ENCODE measurements at regions not wholly inside any gene's neighbourhood (a gene's known extent, or its start where the extent isn't known, plus 50 kb on each side); places are given as distances from the start of the nearest gene placed in this dataset.
"Not testable (repeated sequence)": the region's sequence is repeated elsewhere in the genome, so short reads cannot be mapped to it uniquely, and the experiment has no call there.

GRCh38 chr22:22193923-22194322, 50.7 kb upstream of the VPREB1 start:
- no peak for TF ChIP-seq POLR2A (IDR thresholded peaks at IDR 0.05; ENCODE audit: low read length)
- no peak for TF ChIP-seq GATA1 (IDR thresholded peaks at IDR 0.05; ENCODE audit: low read depth, low read length)
- DNase-seq, result no peak

- not testable (repeated sequence) for DNase-seq
Measured at GRCh38 chr22:22193462-22193861, 51.1 kb upstream of the VPREB1 start.

DNA sequence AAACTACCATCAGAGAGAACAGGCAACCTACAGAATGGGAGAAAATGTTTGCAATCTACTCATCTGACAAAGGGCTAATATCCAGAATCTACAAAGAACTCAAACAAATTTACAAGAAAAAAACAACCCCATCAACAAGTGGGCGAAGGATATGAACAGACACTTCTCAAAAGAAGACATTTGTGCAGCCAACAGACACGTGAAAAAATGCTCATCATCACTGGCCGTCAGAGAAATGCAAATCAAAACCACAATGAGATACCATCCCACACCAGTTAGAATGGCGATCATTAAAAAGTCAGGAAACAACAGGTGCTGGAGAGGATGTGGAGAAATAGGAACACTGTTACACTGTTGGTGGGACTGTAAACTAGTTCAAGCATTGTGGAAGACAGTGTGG, 51.6 kb upstream of the VPREB1 start:
- not testable (repeated sequence) for DNase-seq

DNA sequence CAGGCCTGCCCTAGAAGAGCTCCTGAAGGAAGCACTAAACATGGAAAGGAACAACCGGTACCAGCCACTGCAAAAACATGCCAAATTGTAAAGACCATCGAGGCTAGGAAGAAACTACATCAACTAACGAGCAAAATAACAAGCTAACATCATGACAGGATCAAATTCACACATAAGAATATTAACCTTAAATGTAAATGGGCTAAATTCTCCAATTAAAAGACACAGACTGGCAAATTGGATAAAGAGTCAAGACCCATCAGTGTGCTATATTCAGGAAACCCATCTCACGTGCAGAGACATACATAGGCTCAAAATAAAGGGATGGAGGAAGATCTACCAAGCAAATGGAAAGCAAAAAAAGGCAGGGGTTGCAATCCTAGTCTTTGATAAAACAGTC, 54.8 kb upstream of the VPREB1 start:
- not testable (repeated sequence) for DNase-seq

GRCh38 chr22:22187863-22188262, 56.7 kb upstream of the VPREB1 start:
- DNase-seq, result not testable (repeated sequence)

GRCh38 chr22:22187299-22187698, 57.3 kb upstream of the VPREB1 start:
- TF ChIP-seq POLR2A (IDR thresholded peaks at IDR 0.05; ENCODE audit: low read length), result no peak
- TF ChIP-seq GATA1 (IDR thresholded peaks at IDR 0.05; ENCODE audit: low read depth, low read length), result no peak
- no peak for DNase-seq

DNA sequence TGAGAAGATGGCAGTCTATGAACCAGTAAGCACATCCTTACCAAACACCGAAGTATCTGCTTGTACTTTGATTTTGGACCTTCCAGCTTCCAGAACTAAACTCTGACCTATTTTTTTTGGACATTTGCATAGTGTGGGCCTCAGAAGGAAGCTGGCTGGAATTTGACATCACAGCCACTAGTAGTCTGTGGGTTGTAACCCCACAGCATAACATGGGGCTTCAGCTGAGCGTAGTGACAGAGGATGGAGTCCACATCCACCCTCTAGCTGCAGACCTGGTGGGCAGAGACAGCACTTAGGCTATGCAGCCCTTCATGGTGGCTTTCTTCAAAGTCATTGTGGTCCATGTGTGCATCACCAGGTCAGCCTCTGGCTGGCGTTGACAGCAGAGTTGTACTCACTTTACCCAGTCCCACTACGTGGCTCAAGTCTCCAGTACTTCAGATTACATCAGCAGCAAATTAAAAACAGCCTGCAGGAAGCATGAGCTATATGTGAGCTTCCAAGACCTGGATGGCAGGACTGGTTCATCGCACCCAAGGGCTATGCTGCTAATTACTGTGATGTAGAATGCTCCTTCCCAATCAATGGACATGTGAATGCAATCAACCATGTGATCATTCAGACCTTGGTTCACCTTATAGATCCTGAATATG, 58.6 kb upstream of the VPREB1 start:
- DNase-seq, result no peak
- TF ChIP-seq POLR2A (IDR thresholded peaks at IDR 0.05; ENCODE audit: low read length) (no peak), GATA1 (IDR thresholded peaks at IDR 0.05; ENCODE audit: low read depth, low read length) (no peak)

DNA sequence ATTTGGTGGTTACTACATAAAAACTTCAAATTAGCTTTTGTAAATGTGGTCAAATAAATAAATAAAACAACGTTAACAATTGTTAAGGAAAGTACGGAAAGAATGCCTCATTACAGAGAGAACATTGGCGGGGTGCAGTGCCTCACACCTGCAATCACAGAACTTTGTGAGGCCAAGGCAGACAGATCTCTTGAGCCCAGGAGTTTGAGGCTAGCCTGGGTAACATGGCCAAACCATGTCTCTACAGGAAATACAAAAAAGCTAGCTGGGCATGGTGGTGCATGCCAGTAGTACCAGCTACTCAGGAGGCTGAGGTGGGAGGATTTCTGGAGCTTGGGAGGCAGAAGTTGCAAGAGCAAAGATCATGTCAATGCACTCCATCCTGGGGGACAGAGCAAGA, 59.4 kb upstream of the VPREB1 start:
- no peak for DNase-seq
- no peak for TF ChIP-seq POLR2A (IDR thresholded peaks at IDR 0.05; ENCODE audit: low read length)
- no peak for TF ChIP-seq GATA1 (IDR thresholded peaks at IDR 0.05; ENCODE audit: low read depth, low read length)

DNA sequence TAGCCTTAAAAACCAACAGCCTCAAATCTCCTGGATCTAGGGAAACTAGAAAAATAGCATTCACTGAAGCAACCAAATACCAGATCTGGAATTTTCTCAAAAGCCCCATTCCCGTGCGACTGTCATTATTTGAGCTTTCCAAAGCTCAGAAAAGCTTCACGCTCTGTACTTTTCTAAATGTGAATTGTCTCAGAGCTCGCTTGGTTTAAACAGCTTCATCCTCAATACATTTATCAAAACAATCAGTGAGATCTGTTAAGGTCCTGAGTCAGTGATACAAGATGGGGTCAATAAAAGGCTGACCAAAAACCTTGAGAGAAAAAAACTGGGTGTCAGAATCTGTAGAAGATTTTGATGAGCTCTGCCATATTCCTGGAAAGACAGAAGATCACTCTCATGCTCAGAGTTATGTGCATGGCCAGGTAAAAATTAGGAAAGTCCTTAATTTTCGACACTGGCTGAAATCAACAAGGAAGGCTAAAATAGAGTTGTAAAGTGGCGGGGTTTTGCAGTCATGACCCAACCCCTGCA, 60.2 kb upstream of the VPREB1 start:
- TF ChIP-seq GATA1 (IDR thresholded peaks at IDR 0.05; ENCODE audit: low read depth, low read length) (no peak), POLR2A (IDR thresholded peaks at IDR 0.05; ENCODE audit: low read length) (no peak)
- DNase-seq, result no peak

- DNase-seq, result no peak
- TF ChIP-seq POLR2A (IDR thresholded peaks at IDR 0.05; ENCODE audit: low read length), result no peak
- no peak for TF ChIP-seq GATA1 (IDR thresholded peaks at IDR 0.05; ENCODE audit: low read depth, low read length)
Measured at GRCh38 chr22:22182990-22183264, 61.7 kb upstream of the VPREB1 start.

- no peak for DNase-seq
- TF ChIP-seq POLR2A (IDR thresholded peaks at IDR 0.05; ENCODE audit: low read length), result no peak
- TF ChIP-seq GATA1 (IDR thresholded peaks at IDR 0.05; ENCODE audit: low read depth, low read length), result no peak
Measured at GRCh38 chr22:22182218-22182989, 62.2 kb upstream of the VPREB1 start.

DNA sequence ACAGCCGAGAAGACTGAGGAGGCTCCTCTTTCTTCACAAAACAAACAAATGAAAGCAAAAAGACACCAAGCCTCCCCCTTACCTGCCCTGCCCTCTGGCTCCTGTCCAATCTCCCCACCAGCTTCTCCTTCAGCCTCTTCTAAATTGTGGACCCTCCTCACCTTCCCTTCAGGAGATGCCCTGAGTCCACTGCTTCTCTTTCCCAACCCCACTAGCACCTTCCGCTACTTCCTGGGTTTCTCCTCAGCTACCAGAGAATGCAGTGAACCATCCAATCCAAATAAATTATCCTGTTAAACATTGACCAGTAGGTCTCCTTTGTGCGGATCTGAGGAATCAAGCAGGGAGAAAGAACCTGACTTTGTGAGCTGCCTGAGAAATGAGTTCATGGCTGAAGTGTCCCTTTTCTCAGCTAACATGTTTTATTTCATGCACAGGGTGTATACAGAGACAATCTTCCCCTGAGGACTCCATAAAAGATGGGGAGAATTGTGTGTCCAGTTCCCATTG, 63.2 kb upstream of the VPREB1 start:
- TF ChIP-seq GATA1 (IDR thresholded peaks at IDR 0.05; ENCODE audit: low read depth, low read length) (no peak), POLR2A (IDR thresholded peaks at IDR 0.05; ENCODE audit: low read length) (no peak)
- DNase-seq, result no peak

DNA sequence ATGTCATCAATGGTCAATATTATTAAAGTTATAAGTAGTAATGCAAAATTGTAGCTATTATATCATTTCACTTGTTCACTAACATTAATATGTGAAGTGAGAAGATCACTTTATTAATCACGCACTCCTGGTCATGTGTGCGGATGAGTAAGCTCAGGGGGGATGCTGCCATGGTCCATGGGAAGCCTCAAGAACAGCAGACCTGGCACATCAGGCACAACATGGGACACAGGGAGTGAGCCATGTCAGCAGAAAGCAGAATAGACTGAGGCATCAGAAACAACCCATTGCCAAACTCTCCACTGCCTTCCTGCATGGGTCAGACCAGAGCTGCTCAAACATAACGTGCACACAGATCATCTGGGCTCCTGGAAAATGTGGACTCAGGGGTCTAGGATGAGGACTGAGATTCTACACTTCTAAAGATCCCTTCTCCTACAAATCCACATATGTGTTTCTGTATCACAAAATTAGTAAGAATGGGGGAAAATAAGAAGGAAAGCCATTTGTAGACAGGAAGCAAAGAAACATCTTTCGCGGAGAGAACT, 63.8 kb upstream of the VPREB1 start:
- TF ChIP-seq POLR2A (IDR thresholded peaks at IDR 0.05; ENCODE audit: low read length) (no peak), GATA1 (IDR thresholded peaks at IDR 0.05; ENCODE audit: low read depth, low read length) (no peak)
- no peak for DNase-seq

- DNase-seq, result no peak
- TF ChIP-seq GATA1 (IDR thresholded peaks at IDR 0.05; ENCODE audit: low read depth, low read length) (no peak), POLR2A (IDR thresholded peaks at IDR 0.05; ENCODE audit: low read length) (no peak)
Measured at GRCh38 chr22:22179858-22180257, 64.7 kb upstream of the VPREB1 start.

GRCh38 chr22:22178992-22179391, 65.6 kb upstream of the VPREB1 start:
- TF ChIP-seq GATA1 (IDR thresholded peaks at IDR 0.05; ENCODE audit: low read depth, low read length), result no peak
- no peak for TF ChIP-seq POLR2A (IDR thresholded peaks at IDR 0.05; ENCODE audit: low read length)
- DNase-seq, result no peak
